Thyroid gland (tissue), 4 donors: ENCODE measurements at regions not wholly inside any gene's neighbourhood (a gene's known extent, or its start where the extent isn't known, plus 50 kb on each side); places are given as distances from the start of the nearest gene placed in this dataset.

ENCODE experiments used
- DNase-seq, 2 donors: peaks; one replicate each; pipeline ENCODE4 v3.0.0-alpha.2; 2019
- H3K27ac ChIP-seq, 3 donors: fragments of 200-600 bp; sonication (generic); 1 replicate in 2 of 3; 2 replicates in 1 of 3; pipeline ENCODE4 v1.5.1; 2016 to 2019; ENCODE audit warnings: mild to moderate bottlenecking in 1 of 3, moderate library complexity in 1 of 3
- H3K27me3 ChIP-seq: fragments of 200-600 bp; sonication (generic); one replicate; pipeline ENCODE4 v1.5.1; 2019
- H3K36me3 ChIP-seq, 2 donors: fragments of 200-600 bp; sonication (generic); one replicate each; pipeline ENCODE4 v1.5.1; 2016 to 2019
- H3K4me1 ChIP-seq, 2 donors: fragments of 200-600 bp; sonication (generic); one replicate each; pipeline ENCODE4 v1.5.1; 2017 to 2019
- H3K4me3 ChIP-seq, 3 donors: fragments of 200-600 bp; sonication (generic); replicated peaks in 1 of 3; 1 replicate in 2 of 3; 2 replicates in 1 of 3; pipeline ENCODE4 v1.5.1; 2016; ENCODE audit warnings: mild to moderate bottlenecking in 1 of 3
- H3K9me3 ChIP-seq: fragments of 200-600 bp; sonication (generic); one replicate; pipeline ENCODE4 v1.5.1; 2017
- CTCF ChIP-seq, 6 experiments: fragments of 200-600 bp in 3 of 6; fragments of 450-650 bp in 3 of 6; sonication (generic) in 3 of 6; IDR thresholded peaks; one replicate each; pipeline ENCODE4 v1.5.1; 2016 to 2019; ENCODE audit warnings: antibody characterized with exemption in 6 of 6, mild to moderate bottlenecking in 2 of 6, inconsistent platforms in 1 of 6, moderate library complexity in 1 of 6
- POLR2A ChIP-seq, 2 donors: fragments of 450-650 bp; IDR thresholded peaks; one replicate each; pipeline ENCODE4 v1.6.1; 2017; ENCODE audit warnings: antibody characterized with exemption in 2 of 2, mild to moderate bottlenecking in 2 of 2, moderate library complexity in 1 of 2
- WGBS, 2 donors: methylation state at CpG; one replicate each; pipeline ENCODE4 v1.1.5; 2017; 5-methylcytosine and 5-hydroxymethylcytosine counted together
- intact Hi-C: fragments of 100-400 bp; cut with DNase I; formaldehyde crosslinking; loops from one replicate; pipeline ENCODE4 v1.15.1; 2023

- Histone ChIP-seq H3K4me1 (no peaks in the 10 kb centered on the region), H3K4me3 (no peak overlapping the region), H3K36me3 (no peaks in the 10 kb centered on the region), H3K9me3 (no peaks in the 10 kb centered on the region), H3K27ac (no peak overlapping the region), H3K27me3 (no peaks in the 10 kb centered on the region)
- WGBS, 2 donors, result 83 to 85% methylated on average over 3 of the region's 3 CpGs
- intact Hi-C loops, result no loop called here
- TF ChIP-seq POLR2A (IDR thresholded peaks at IDR 0.05) (no peak), CTCF (IDR thresholded peaks at IDR 0.05) (no peak)
- DNase-seq, result no peak
These were observed 954.5 kb downstream of the BRD1 start for GRCh38 chr22:48873191-48873520.

GRCh38 chr22:48872271-48873190 is 955.1 kb downstream of the BRD1 start:
- Histone ChIP-seq H3K36me3 (no peaks in the 10 kb centered on the region), H3K4me1 (no peaks in the 10 kb centered on the region), H3K4me3 (no peak overlapping the region), H3K27me3 (no peaks in the 10 kb centered on the region), H3K9me3 (no peaks in the 10 kb centered on the region), H3K27ac (no peak overlapping the region)
- WGBS, 2 donors, result 75 to 80% methylated on average over 21 of the region's 21 CpGs
- intact Hi-C loops, result no loop called here
- no peak for DNase-seq
- TF ChIP-seq CTCF (IDR thresholded peaks at IDR 0.05) (no peak), POLR2A (IDR thresholded peaks at IDR 0.05) (no peak)

GRCh38 chr22:48871176-48871840 is 956.4 kb downstream of the BRD1 start:
- Histone ChIP-seq H3K27ac (no peak overlapping the region), H3K4me1 (no peaks in the 10 kb centered on the region), H3K27me3 (no peaks in the 10 kb centered on the region), H3K4me3 (no peak overlapping the region), H3K9me3 (no peaks in the 10 kb centered on the region), H3K36me3 (no peaks in the 10 kb centered on the region)
- no peak for TF ChIP-seq CTCF (IDR thresholded peaks at IDR 0.05)
- TF ChIP-seq POLR2A (IDR thresholded peaks at IDR 0.05), result no peak
- DNase-seq, result no peak
- intact Hi-C loops, result no loop called here
- WGBS, 2 donors, result 65 to 66% methylated on average over 11 to 12 of the region's 12 CpGs

GRCh38 chr22:48870436-48870835 is 957.2 kb downstream of the BRD1 start:
- no peaks in the 10 kb centered on the region for H3K4me1 ChIP-seq
- WGBS, 2 donors, result 74 to 80% methylated on average over 13 of the region's 13 CpGs
- H3K27ac ChIP-seq, result no peak overlapping the region
- H3K27me3 ChIP-seq, result no peaks in the 10 kb centered on the region
- H3K4me3 ChIP-seq, result no peak overlapping the region
- no peaks in the 10 kb centered on the region for H3K9me3 ChIP-seq
- no peaks in the 10 kb centered on the region for H3K36me3 ChIP-seq
- DNase-seq, result no peak
- intact Hi-C loops, result no loop called here
- TF ChIP-seq POLR2A (IDR thresholded peaks at IDR 0.05) (no peak), CTCF (IDR thresholded peaks at IDR 0.05) (no peak)

GRCh38 chr22:48869788-48870187 is 957.9 kb downstream of the BRD1 start:
- intact Hi-C loops, result no loop called here
- no peaks in the 10 kb centered on the region for H3K36me3 ChIP-seq
- H3K27ac ChIP-seq, result no peak overlapping the region
- 86 to 96% methylated on average over 5 of the region's 5 CpGs for WGBS, 2 donors
- no peak overlapping the region for H3K4me3 ChIP-seq
- TF ChIP-seq CTCF (IDR thresholded peaks at IDR 0.05) (no peak), POLR2A (IDR thresholded peaks at IDR 0.05) (no peak)
- DNase-seq, result no peak
- no peaks in the 10 kb centered on the region for H3K9me3 ChIP-seq
- no peaks in the 10 kb centered on the region for H3K4me1 ChIP-seq
- H3K27me3 ChIP-seq, result no peaks in the 10 kb centered on the region
